K562 (cell line): ENCODE measurements at regions not wholly inside any gene's neighbourhood (a gene's known extent, or its start where the extent isn't known, plus 50 kb on each side); places are given as distances from the start of the nearest gene placed in this dataset.

Experiments used
- CTCF ChIP-seq, 3 experiments: IDR thresholded peaks in 2 of 3; conservative IDR thresholded peaks in 1 of 3; 2 replicates each; pipeline ENCODE4 v1.5.1; 2011 to 2012; ENCODE audit warnings: low read length in 3 of 3, mild to moderate bottlenecking in 3 of 3, control low read depth in 2 of 3, improper control_type of control experiment in 1 of 3, inconsistent platforms in 1 of 3, low read depth in 1 of 3, mixed read lengths in 1 of 3, moderate library complexity in 1 of 3; ENCODE audit not compliant: insufficient read depth in 2 of 3
- GATAD2B ChIP-seq: fragments of 450-650 bp; IDR thresholded peaks from 2 replicates; pipeline ENCODE4 v1.6.1; 2017; ENCODE audit warnings: mild to moderate bottlenecking, borderline replicate concordance
- IRF2 ChIP-seq: sonication (generic); formaldehyde crosslinking; IDR thresholded peaks from 2 replicates; pipeline ENCODE4 v1.8.1; 2022; ENCODE audit warnings: mild to moderate bottlenecking, missing genetic modification reagents
- LEF1 ChIP-seq: fragments of 450-650 bp; IDR thresholded peaks from 2 replicates; pipeline ENCODE4 v1.6.1; 2016; ENCODE audit warnings: mild to moderate bottlenecking
- MAX ChIP-seq: sonication (generic); formaldehyde crosslinking; IDR thresholded peaks from 2 replicates; pipeline ENCODE4 v1.9.0; 2022; ENCODE audit warnings: mild to moderate bottlenecking, missing genetic modification reagents
- POLR2A ChIP-seq: fragments of 450-650 bp; conservative IDR thresholded peaks from 2 replicates; pipeline ENCODE4 v1.6.1; 2016
- POLR2AphosphoS2 ChIP-seq: IDR thresholded peaks from 2 replicates; pipeline ENCODE4 v1.6.1; 2012; ENCODE audit warnings: low read length, improper control_type of control experiment
- SMARCA5 ChIP-seq: fragments of 450-650 bp; IDR thresholded peaks from 2 replicates; pipeline ENCODE4 v1.6.1; 2016
- TAF1 ChIP-seq: IDR thresholded peaks from 2 replicates; pipeline ENCODE4 v1.6.1; 2011; ENCODE audit warnings: mild to moderate bottlenecking, low read length, moderate library complexity; ENCODE audit not compliant: insufficient read depth, control insufficient read depth, severe bottlenecking; ENCODE audit errors: extremely low read depth
- ZNF175 ChIP-seq: fragments of 200-800 bp; sonication (Bioruptor generic); IDR thresholded peaks from 2 replicates; pipeline ENCODE4 v1.6.1; 2016; ENCODE audit warnings: low read depth, mild to moderate bottlenecking, missing genetic modification characterization, missing compliant biosample characterization
- ZNF280A ChIP-seq: fragments of 450-650 bp; IDR thresholded peaks from 2 replicates; pipeline ENCODE4 v1.6.1; 2018; ENCODE audit warnings: mild to moderate bottlenecking, low read depth; ENCODE audit not compliant: partially characterized antibody

GRCh38 chr10:78815702-78816334 lies 252.9 kb upstream of the ZMIZ1 start:
- TF ChIP-seq TAF1 = no peak
- no peak for TF ChIP-seq CTCF (IDR thresholded peaks at IDR 0.05 in 2 of 3, conservative IDR thresholded peaks at IDR 0.05 in 1 of 3; ENCODE audit: insufficient read depth in 2 of 3, low read depth in 1 of 3, low read length in 3 of 3)
- no peak for TF ChIP-seq ZNF280A
- no peak for TF ChIP-seq LEF1
- no peak for TF ChIP-seq ZNF175 (CRISPR knock-in tag)
- TF ChIP-seq SMARCA5 = no peak
- no peak for TF ChIP-seq POLR2A
- TF ChIP-seq GATAD2B = no peak
- no peak for TF ChIP-seq POLR2AphosphoS2
- no peak for TF ChIP-seq IRF2 (CRISPR knock-in tag)
- no peak for TF ChIP-seq MAX (CRISPR knock-in tag)
